ENCODE measurements at regions not wholly inside any gene's neighbourhood (a gene's known extent, or its start where the extent isn't known, plus 50 kb on each side); places are given as distances from the start of the nearest gene placed in this dataset.

GRCh38 chr1:55384637-55385036 is 169.5 kb upstream of the USP24 start:
- no peak for TF ChIP-seq CTCF (conservative IDR thresholded peaks at IDR 0.05)

More at GRCh38 chr1:55384637-55385036, 169.5 kb upstream of the USP24 start:
- Histone ChIP-seq H4K91ac (ENCODE audit: insufficient read length, low read depth, low read length) (no peak overlapping the region), H3K9ac (ENCODE audit: extremely low read depth, insufficient read length, low read length) (no peak overlapping the region), H3K9me3 (ENCODE audit: control insufficient read depth, low read depth, low read length) (no peaks in the 10 kb centered on the region), H2BK12ac (ENCODE audit: insufficient read length, low read depth, low read length) (no peak overlapping the region), H3K79me2 (ENCODE audit: insufficient read depth, low read length) (no peaks in the 10 kb centered on the region), H3K4me1 (ENCODE audit: insufficient read depth, low read length) (no peaks in the 10 kb centered on the region), H3K27ac (ENCODE audit: insufficient read length, low read depth, low read length) (no peak overlapping the region), H3K14ac (ENCODE audit: insufficient read depth, low read length) (no peak overlapping the region), H3K23me2 (ENCODE audit: insufficient read length, low read depth, low read length, poor library complexity, severe bottlenecking) (no peaks in the 10 kb centered on the region), H2BK15ac (ENCODE audit: low read depth, low read length) (no peak overlapping the region), H3T11ph (ENCODE audit: low read length) (no peak overlapping the region), H3K18ac (ENCODE audit: insufficient read length, low read depth, low read length) (no peak overlapping the region), H3K4me2 (ENCODE audit: insufficient read depth, insufficient read length, low read length) (no peak overlapping the region), H4K8ac (replicated peaks; ENCODE audit: insufficient read length, low read depth, low read length) (no peak overlapping the region), H3K79me1 (ENCODE audit: insufficient read depth, low read depth, low read length, poor library complexity, severe bottlenecking) (no peaks in the 10 kb centered on the region), H3K27me3 (ENCODE audit: insufficient read depth, low read length) (no peaks in the 10 kb centered on the region), H3K4ac (ENCODE audit: low read depth, low read length) (no peak overlapping the region), H4K20me1 (ENCODE audit: control insufficient read depth, insufficient read depth, insufficient read length) (no peaks in the 10 kb centered on the region), H2AK5ac (ENCODE audit: insufficient read length, low read length) (no peak overlapping the region), H3K56ac (ENCODE audit: insufficient read length, low read depth, low read length) (no peak overlapping the region), H4K5ac (ENCODE audit: insufficient read length, low read depth, low read length) (no peak overlapping the region), H2BK5ac (ENCODE audit: insufficient read length, low read length) (no peak overlapping the region), H3K23ac (ENCODE audit: insufficient read length, low read depth, low read length) (no peak overlapping the region), H2BK20ac (ENCODE audit: low read depth, low read length, poor library complexity, severe bottlenecking) (no peak overlapping the region), H2BK120ac (ENCODE audit: low read depth, low read length, poor library complexity, severe bottlenecking) (no peak overlapping the region), H2AFZ (ENCODE audit: low read length) (no peak overlapping the region)
- H3K27me3 Mint-ChIP-seq (ENCODE audit: low read depth) = no peaks in the 10 kb centered on the region; the same call in none of the 2 replicates
- no peak overlapping the region for H3K4me3 Mint-ChIP-seq
- peaks cover 2 to 11% of the 10 kb centered on the region in 2 experiments; a peak in 3 of 5 replicates for H3K9me3 Mint-ChIP-seq
- H3K27ac Mint-ChIP-seq = no peak overlapping the region
- DNase-seq = no peak
- no CpG with 5 or more reads among the region's 7 CpGs for WGBS (ENCODE audit: extremely low coverage, insufficient read length, low lambda C conversion rate)
- no peaks in the 10 kb centered on the region for H3K4me1 Mint-ChIP-seq
- H3K36me3 Mint-ChIP-seq (ENCODE audit: insufficient read depth in 1 of 3, low read depth in 3 of 3) = no peaks in the 10 kb centered on the region; a peak in 1 of 7 replicates

Measured in H9 (cell line).